HEK293T (cell line): ENCODE measurements at regions not wholly inside any gene's neighbourhood (a gene's known extent, or its start where the extent isn't known, plus 50 kb on each side); places are given as distances from the start of the nearest gene placed in this dataset.

Experiments used
- CTCF ChIA-PET: fragments of 350-600 bp; formaldehyde crosslinking; extraction: SDS; loops from one replicate; lab custom pipeline; 2021; ENCODE audit warnings: antibody characterized with exemption, inconsistent platforms; lab: Yijun Ruan, JAX
- POLR2A ChIA-PET: fragments of 350-600 bp; formaldehyde crosslinking; extraction: SDS; loops from one replicate; lab custom pipeline; 2020; ENCODE audit warnings: antibody characterized with exemption, inconsistent platforms; lab: Yijun Ruan, JAX
- DNase-seq: peaks from one replicate; pipeline ENCODE4 v3.0.0; 2012; ENCODE audit warnings: mixed read lengths; ENCODE audit errors: extremely low spot score
- ARNT ChIP-seq: fragments of 450-650 bp; IDR thresholded peaks from 2 replicates; pipeline ENCODE4 v1.6.1; 2017; ENCODE audit warnings: mild to moderate bottlenecking
- BHLHE40 ChIP-seq: fragments of 450-650 bp; IDR thresholded peaks from 2 replicates; pipeline ENCODE4 v1.6.1; 2016; ENCODE audit warnings: mild to moderate bottlenecking, moderate library complexity, borderline replicate concordance
- CTBP1 ChIP-seq: fragments of 450-650 bp; IDR thresholded peaks from 2 replicates; pipeline ENCODE4 v1.6.1; 2016; ENCODE audit warnings: borderline replicate concordance
- ELF4 ChIP-seq: fragments of 450-650 bp; IDR thresholded peaks from 2 replicates; pipeline ENCODE4 v1.6.1; 2017; ENCODE audit warnings: antibody characterized with exemption
- FOXA1 ChIP-seq: fragments of 450-650 bp; IDR thresholded peaks from 2 replicates; pipeline ENCODE4 v1.6.1; 2016; ENCODE audit warnings: mild to moderate bottlenecking
- FOXK2 ChIP-seq: fragments of 450-650 bp; IDR thresholded peaks from 2 replicates; pipeline ENCODE4 v1.6.1; 2016; ENCODE audit warnings: mild to moderate bottlenecking
- FOXM1 ChIP-seq: fragments of 450-650 bp; IDR thresholded peaks from 2 replicates; pipeline ENCODE4 v1.6.1; 2017; ENCODE audit warnings: mild to moderate bottlenecking, borderline replicate concordance
- HDGF ChIP-seq: fragments of 450-650 bp; IDR thresholded peaks from 2 replicates; pipeline ENCODE4 v1.6.1; 2017; ENCODE audit warnings: antibody characterized with exemption, borderline replicate concordance
- L3MBTL2 ChIP-seq: fragments of 450-650 bp; conservative IDR thresholded peaks from 2 replicates; pipeline ENCODE4 v1.6.1; 2016; ENCODE audit warnings: mild to moderate bottlenecking
- LEF1 ChIP-seq: fragments of 450-650 bp; IDR thresholded peaks from 2 replicates; pipeline ENCODE4 v1.6.1; 2017; ENCODE audit warnings: mild to moderate bottlenecking, borderline replicate concordance
- NFRKB ChIP-seq: fragments of 450-650 bp; IDR thresholded peaks from 2 replicates; pipeline ENCODE4 v1.6.1; 2016; ENCODE audit warnings: mild to moderate bottlenecking, moderate library complexity
- SP1 ChIP-seq: fragments of 450-650 bp; IDR thresholded peaks from 2 replicates; pipeline ENCODE4 v1.6.1; 2017
- SUZ12 ChIP-seq: fragments of 450-650 bp; IDR thresholded peaks from 2 replicates; pipeline ENCODE4 v1.6.1; 2016; ENCODE audit warnings: mild to moderate bottlenecking
- TARDBP ChIP-seq: fragments of 450-650 bp; IDR thresholded peaks from 2 replicates; pipeline ENCODE4 v1.6.1; 2016
- ZNF384 ChIP-seq: fragments of 450-650 bp; IDR thresholded peaks from 2 replicates; pipeline ENCODE4 v1.6.1; 2016
- TF ChIP-seq, protein P1 (sequence below): fragments of 450-650 bp; IDR thresholded peaks from 2 replicates; pipeline ENCODE4 v1.6.1; 2016

DNA sequence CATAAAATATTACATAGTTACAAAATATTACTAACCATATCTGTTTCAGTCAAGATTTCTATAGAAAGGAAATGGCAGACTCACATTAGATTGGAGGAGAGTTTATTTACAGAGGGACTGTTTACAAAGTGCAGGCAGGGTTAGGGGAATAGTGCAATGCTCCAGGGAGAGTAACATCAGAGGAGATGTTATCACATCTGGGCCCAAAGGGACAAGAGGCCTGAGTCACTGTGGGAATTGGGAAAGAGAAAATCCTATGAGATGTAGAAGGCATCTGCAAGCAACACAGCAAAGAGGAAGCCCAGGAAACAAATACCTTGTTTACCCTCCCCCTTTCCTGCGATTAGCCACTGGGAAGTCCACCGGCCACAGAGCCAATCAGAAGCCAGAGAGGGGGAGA is 227.3 kb upstream of the TANK start:
- ChIA-PET CTCF (interaction anchor here (0.6 to 0.9 kb wide), 2 partner anchors 14 to 63 kb away, joined by 3 to 6 read pairs; no protein-coding TSS in a partner anchor), POLR2A (no interaction called here)
- no peak for DNase-seq
- TF ChIP-seq ELF4: no peak
- no peak for TF ChIP-seq SUZ12
- TF ChIP-seq, protein P1, sequence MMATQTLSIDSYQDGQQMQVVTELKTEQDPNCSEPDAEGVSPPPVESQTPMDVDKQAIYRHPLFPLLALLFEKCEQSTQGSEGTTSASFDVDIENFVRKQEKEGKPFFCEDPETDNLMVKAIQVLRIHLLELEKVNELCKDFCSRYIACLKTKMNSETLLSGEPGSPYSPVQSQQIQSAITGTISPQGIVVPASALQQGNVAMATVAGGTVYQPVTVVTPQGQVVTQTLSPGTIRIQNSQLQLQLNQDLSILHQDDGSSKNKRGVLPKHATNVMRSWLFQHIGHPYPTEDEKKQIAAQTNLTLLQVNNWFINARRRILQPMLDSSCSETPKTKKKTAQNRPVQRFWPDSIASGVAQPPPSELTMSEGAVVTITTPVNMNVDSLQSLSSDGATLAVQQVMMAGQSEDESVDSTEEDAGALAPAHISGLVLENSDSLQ: no peak
- TF ChIP-seq FOXA1: no peak
- TF ChIP-seq L3MBTL2: no peak
- TF ChIP-seq ZNF384: no peak
- no peak for TF ChIP-seq FOXK2
- no peak for TF ChIP-seq BHLHE40
- TF ChIP-seq CTBP1: no peak
- TF ChIP-seq SP1: no peak
- no peak for TF ChIP-seq LEF1
- TF ChIP-seq TARDBP: no peak
- TF ChIP-seq NFRKB: no peak
- TF ChIP-seq FOXM1: no peak

DNA sequence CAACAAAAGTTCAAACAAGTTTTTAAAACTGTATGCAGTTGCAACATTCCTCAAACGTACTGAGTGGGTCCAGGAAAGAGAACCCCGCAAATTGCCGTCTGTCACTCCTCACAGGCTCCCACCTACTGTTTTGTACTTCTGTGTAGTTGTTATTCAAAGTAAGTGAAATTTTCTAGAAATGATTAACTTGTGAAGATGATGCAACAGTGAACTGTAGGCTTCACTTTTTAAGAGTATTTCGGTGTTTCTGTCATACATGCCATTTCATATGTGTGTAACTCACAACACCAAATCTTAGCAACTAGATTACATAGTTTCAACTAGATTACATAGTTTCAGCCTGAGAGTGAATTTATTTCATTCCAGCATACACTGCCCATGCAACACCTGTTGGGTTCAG is 226.0 kb upstream of the TANK start:
- TF ChIP-seq HDGF (no peak), FOXM1 (no peak), ZNF384 (no peak), L3MBTL2 (no peak), NFRKB (no peak), SP1 (no peak), BHLHE40 (no peak), FOXK2 (no peak)
- TF ChIP-seq, protein P1: no peak
- CTCF ChIA-PET: no interaction called here
- no peak for DNase-seq
- POLR2A ChIA-PET: no interaction called here

DNA sequence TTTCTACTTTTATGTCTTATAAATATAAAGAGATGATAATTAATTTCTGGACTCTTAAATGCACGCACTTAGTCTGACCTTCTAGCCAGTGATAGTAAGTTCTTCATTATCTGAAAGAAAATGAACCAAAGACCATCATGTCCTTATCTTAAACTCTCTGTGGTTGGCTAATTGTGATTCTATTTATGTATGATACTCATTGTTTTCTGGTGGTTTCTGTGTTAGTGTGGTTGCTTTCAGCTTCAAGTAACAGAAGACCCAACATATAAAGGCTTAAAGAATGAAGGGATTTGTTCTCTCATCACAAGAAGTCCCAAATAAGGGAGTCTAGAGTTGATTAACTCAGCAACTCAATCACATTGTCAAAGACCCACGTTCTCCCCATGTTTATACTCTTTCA is 225.2 kb upstream of the TANK start:
- ChIA-PET POLR2A (no interaction called here), CTCF (no interaction called here)
- no peak for DNase-seq
- TF ChIP-seq TARDBP: no peak
- no peak for TF ChIP-seq BHLHE40
- TF ChIP-seq FOXM1: no peak

DNA sequence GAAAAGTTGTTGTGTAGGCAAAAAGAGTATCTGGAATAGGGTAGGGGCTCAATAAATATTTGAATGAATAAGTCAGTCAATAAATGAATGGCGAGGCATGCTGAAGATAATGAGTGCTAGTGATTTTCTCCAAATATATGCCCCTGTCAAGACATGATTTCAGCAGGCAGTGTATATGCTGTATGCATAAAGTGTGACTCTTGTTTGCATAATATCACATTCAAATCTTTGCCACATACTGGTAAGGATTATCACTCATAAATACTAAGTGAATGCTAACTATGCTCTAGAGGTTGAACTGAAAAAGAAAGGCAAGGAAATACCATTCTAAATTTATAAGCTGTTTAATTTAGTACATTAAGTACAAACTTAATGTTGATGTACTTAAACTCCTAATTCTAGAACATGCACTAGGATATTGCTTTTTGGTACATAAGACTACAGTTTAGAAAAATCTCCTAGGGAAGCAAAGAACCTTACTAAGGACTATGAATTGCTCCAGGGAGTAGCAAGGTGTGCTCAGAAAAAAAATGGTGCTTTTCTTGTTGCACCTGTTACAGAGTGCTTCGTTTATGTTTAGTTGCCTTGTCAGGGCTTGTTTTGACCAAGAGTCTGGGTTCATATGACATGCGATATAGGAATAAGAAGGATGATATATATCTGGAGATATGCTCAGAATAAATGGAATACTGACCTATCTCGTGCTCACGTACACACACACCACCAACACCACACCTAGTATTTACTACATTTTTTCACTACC is 224.0 kb upstream of the TANK start:
- CTCF ChIA-PET: no interaction called here

DNA sequence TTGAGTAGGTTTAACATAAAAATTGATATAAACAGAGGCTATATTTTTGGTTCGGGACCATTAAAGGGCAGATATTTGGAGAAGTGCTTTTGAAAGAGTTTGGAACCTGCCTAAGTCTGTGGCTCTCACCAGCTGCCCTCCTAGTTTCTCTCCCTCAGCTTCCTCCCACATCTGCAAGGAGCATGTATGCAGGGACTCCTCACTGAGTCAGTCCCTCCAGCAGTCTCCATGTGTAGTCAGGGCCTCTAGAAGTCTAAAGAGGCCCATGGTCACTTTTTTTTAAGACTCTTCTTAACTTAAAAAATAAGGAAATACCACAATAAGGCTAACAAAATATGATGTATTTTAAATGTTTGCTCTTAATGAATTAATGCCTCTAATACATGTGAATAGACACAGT is 220.0 kb upstream of the TANK start:
- ChIA-PET CTCF (no interaction called here), POLR2A (no interaction called here)

More for the DNA sequence above, 224.0 kb upstream of the TANK start:
- TF ChIP-seq BHLHE40 (no peak), ARNT (no peak), ZNF384 (no peak), SP1 (no peak), ELF4 (no peak), SUZ12 (no peak), L3MBTL2 (no peak), NFRKB (no peak)
- DNase-seq: no peak
- POLR2A ChIA-PET: no interaction called here

DNA sequence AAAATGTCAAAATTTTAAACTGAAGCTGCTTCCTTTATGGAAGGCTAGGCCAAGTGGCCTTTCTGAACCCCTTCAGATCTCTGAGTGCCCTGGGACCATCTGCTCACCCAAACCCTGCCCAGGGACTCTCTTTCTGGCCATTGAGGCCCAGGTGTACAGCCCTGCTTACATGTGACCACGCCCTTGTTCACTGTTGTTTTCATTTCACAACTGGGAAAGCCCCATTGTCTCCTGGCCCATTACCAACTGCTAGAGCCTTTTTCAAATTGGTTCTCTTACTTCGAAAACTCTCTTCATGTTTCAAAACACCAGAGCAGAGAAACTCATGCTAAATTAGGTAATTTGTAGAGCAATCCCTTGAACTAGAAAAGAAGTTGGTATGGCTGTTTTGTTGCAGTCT is 219.5 kb upstream of the TANK start:
- TF ChIP-seq ELF4 (no peak), ZNF384 (no peak), L3MBTL2 (no peak), LEF1 (no peak), SUZ12 (no peak), CTBP1 (no peak), FOXK2 (no peak), HDGF (no peak)
- ChIA-PET POLR2A (no interaction called here), CTCF (no interaction called here)
- DNase-seq: no peak

More for the DNA sequence above, 220.0 kb upstream of the TANK start:
- no peak for TF ChIP-seq FOXM1
- TF ChIP-seq NFRKB: no peak
- TF ChIP-seq, protein P1: no peak
- TF ChIP-seq LEF1: no peak
- no peak for TF ChIP-seq L3MBTL2
- no peak for TF ChIP-seq BHLHE40
- no peak for TF ChIP-seq ARNT
- TF ChIP-seq SP1: no peak
- DNase-seq: no peak
